Inflammatory macrophage (primary cell): ENCODE measurements at regions not wholly inside any gene's neighbourhood (a gene's known extent, or its start where the extent isn't known, plus 50 kb on each side); places are given as distances from the start of the nearest gene placed in this dataset.
"Not testable (repeated sequence)": the region's sequence is repeated elsewhere in the genome, so short reads cannot be mapped to it uniquely, and the experiment has no call there.

ENCODE experiments used
- DNase-seq, 2 donors: peaks; one replicate each; pipeline ENCODE4 v3.0.0-alpha.2; 2020 to 2022

DNA sequence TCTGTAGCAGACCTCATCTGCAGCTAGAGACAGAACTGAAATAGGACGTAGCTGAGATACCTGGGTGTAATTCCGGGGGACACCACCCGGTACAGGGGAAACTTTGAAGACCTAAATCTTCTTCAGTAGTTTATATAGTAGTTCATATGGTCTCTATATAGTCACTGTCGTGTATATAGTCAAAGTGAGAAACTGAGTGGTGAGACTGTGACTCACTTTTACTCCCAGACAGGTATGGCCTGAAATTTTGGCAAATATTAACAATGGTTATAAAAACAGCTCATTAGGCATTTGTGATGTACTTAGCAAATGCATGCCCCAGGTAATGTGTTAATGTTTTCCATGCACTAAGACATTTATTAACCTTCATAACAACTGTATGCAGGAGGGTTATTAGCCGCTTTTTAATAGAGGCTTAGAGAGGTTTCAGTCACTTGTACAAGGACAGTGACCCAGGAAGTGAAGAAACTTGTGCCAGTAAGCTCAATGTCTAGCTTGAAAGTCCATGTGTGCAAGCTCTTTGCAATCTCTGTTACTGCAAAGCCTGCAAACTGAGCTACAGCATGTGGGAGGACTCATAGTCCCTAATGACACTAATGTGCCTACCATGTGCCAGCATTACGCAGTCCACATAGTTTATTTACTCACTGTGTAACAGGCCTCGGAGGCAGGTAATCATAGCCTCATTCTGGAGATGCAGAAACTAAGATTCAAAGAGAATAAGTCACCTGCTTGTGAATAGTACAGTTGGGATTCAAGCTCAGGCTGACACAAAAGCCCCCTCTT is 165.4 kb upstream of the CHD6 start:
- DNase-seq, result no peak

DNA sequence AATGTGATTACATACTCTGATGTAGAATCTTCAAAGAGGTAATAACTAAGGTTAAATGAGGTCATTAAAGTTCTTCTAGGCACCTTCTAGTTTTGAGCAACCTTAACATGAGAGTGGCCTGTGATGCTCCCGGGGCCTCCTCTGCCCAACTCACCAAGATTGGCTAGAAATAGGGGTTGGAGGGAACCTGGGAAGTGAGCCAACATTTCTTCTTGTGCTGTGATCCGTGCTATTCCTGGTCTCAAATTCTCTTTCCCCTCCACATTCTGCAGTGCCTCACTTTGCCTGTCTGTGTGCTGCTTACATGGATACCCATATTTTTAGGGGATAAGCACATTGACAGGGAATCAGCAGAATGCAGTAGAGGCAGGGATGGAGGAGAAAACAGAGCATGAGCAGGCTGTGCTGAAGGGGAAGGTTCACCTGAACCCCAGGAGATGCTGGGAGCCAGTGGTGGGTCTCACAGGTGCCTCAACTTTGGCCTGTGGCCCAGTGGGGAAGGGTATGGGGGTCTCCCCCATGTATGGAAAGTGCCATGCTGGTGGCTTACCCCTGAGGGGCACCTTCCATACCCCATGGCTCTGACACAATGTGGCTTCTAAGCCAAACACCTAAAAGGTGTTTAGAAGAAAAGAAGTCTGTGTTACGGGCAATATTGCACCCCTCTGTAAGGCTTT is 164.7 kb upstream of the CHD6 start:
- no peak for DNase-seq

DNA sequence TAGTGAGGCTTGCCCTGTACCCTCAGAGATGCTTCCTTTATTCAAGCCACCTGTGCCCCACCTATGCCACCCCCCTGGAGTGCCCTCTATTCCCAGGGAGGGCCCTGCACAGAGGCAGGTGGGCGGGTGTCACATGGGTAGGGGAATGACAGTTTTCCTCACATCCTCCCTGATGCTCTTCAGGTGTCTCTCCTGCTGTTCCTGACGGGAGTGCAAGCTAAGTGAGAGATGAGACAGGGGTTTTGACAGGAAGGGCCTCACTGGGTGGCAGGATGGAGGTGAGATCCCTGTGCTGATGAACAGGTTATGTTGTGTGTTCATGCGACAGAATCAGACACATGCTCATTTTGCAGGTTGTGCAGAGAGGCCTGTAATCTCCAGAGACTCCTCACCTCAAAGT is 164.1 kb upstream of the CHD6 start:
- DNase-seq, result no peak

DNA sequence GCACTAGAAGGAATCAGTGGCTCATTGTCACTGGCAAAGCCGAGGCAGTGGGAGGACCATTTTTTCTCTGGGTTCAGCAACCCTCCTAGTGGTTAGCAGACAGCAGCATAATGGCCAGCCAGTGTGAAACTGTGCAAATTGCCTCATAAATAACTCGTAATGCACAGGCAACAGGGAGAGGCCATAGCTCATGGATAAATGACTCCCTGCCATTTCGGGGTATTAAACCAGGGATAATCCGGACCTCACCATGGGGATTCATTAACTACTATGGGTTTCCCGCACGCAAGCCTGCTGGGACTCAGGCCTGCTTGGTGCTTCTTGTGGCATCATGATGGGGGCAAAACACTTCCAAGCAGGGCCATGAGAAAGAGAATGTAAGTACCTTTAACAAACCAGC is 158.2 kb upstream of the CHD6 start:
- no peak for DNase-seq

DNA sequence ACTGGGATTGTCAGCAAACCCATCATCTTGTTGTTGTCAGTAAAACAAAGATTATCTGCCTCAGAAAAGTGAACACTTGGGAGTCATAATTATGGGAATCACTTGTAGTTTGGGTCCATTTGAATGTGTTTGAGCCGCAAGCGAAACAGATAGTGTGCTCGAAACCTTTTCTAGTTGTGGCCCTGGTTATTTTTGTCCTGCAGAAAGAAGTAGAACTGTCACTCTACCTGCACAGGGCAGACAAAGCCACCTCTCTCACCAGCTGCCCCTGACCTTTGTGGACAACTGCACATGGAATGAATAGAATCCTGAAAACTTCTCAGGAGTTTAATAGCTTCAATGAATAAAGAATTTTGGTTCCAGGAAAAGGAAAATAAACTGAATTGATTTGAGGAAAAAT is 156.1 kb upstream of the CHD6 start:
- DNase-seq, result no peak

DNA sequence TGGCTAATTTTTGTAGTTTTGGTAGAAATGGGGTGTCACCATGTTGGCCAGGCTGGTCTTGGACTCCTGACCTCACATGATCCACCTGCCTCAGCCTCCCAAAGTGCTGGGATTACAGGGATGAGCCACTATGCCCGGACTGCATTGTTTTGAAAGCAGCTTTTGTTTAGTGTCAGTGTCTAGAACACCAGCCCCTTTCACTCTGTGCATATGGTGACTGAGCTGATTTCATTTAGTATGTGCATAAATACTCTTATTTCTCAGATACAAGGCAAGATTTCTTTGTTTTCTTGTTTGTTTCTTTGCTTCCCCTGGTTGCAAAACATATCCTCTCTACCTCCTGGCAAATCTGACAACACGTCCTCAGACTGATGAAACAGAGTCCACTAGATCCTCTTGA is 152.8 kb upstream of the CHD6 start:
- DNase-seq, result no peak

DNA sequence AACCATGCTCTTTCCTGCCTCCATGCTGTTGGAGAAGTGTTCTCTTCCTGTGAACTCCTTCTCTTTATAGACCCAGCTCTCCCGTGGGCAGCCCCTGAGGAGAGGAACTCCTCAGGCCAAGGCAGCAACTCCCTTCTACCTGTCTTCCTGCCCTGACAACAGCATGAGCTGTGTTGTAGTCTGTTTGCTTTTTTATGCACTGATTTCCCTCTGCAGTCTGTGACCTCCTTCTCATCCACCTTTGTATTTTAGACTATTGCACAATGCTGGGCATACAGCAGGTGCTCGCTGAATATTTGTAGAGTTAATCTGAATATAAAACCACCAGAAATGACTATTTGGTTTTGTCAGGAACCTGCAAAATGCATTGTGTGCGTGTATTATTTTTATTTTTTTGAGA is 152.2 kb upstream of the CHD6 start:
- no peak for DNase-seq

DNA sequence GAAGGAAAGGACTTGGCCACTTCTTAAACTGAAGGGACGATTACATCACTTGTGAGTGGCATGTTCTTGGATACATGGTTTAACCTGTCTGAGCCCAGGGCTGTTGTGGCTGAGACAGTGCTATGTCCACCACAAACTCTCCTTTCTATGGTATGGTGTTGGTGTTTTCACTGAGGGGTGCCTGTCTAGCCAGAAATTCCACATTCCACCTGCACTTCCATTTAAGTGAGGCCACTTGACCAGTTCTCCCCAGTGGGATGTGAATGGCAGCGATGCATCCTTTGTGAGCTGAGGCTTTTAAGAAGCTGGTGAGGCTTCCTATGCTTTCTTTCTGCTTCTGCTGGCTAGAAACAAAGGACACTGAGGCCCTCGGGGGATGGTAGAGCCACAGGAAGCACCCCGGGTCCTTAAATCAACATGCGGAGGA is 151.4 kb upstream of the CHD6 start:
- DNase-seq, result no peak

DNA sequence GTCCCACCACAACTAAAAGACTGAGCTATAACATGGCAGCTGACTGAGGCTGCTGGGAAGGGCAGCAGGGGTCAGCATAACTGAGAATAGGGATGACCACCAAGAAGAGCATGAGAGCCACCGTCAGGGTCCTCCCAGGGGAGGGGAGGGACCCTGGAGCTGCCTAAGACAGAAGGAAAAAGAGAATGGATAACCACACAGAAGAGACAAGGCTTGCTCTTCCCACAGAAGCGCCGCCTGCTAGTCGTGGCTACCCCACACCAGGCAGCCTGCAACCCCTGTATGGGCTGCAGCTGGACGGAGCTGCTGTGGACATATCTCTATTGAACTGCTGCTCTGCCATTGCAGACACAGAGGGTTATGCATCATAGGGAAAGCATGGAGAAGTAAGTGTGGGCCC is 132.0 kb upstream of the CHD6 start:
- no peak for DNase-seq

DNA sequence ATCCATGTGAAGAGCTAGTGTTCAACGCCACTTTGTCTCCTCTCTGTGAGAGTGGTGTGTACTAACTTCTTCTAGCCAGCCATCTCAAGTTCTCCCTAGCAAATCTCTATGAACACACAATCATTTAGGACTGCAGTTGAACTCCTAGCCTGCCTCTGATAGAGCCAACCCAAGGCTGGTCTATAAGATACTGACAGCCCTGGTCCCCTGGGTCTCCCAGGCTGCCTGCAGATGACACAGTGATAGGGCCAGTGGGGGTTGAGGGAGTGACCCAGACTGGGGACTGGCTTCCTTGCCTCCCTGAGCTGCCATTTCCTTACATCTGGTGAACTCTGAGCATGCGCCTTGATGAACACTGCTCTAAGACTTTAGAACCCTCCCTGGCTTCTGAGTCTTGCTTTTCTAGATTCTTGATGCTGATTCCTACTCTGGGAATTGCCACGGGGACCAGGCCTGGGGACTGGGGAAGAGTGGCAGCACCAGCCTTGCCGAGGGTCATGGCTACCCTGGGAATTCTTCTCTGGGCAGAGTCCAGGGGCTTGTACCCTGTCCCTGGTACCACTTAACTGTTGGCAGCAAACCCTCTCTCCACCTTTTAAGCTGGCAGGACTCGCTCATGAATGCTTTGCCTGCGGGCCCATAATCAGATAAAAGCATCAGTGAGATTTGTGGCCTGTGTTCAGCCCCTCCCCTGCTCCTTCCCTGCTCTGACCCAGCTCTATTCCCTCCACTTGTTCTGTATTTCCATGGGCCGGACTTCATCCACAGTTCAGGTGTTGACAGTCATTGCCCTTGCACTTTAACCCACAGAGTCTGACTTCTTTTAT is 130.8 kb upstream of the CHD6 start:
- DNase-seq, result no peak

DNA sequence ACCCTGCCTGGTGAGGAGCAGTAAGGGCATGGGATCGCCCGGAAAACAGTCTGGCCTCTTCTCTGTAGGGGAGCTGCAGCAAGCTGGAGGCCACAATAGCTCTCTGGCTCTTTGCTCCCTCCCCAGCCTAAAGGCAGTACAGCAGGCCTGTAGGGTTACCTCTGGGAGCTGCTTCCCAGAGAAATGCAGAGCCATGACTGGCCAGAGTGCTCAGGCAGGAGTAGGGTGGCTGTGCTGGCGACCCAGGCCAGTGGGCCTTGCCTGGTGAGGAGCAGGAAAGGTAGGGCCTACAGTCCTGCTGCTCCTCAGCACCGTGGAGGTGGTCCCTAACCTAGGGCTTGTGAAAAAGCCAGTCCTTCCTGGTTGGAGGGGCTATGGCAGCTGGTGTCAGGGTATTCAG is 129.9 kb upstream of the CHD6 start:
- no peak for DNase-seq

DNA sequence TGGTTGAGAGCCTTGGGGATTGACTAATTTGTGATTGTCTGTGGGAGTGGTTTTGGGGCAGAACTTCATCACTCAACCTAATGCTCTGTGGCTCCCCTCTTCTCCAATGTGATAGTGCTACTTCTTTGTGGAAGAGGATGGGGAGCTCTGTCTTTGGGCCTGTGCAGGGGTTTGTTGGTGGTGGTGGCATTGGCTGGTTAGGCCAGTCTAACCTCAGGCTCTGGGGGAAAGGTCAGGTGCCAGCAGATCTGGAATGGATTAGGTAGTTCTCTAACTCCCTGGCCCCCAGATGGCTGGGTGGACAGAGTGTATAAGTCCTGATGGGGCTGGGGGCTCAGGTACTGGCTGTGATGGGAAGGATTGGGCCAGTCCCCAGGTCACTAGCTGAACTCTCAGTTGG is 129.0 kb upstream of the CHD6 start:
- DNase-seq, result no peak

DNA sequence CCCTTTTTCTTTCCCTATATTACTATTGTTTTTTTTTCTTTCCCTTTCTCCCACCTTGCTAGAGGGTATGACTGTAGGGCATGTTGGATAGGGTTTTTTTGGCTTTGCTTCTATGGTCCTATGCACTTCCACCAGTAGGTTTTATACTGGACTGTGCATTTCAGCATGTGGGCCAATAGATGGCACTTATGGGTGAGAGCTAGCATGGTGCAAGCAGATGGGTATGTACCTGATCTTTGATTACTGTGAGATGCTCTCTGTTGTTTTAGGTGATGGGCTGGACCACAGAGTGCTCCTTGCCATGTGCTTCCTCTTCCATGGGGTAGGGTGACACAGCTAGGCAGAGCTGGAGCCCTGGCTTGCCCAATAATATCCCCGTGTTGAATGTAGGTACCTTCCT is 128.5 kb upstream of the CHD6 start:
- DNase-seq, result no peak

DNA sequence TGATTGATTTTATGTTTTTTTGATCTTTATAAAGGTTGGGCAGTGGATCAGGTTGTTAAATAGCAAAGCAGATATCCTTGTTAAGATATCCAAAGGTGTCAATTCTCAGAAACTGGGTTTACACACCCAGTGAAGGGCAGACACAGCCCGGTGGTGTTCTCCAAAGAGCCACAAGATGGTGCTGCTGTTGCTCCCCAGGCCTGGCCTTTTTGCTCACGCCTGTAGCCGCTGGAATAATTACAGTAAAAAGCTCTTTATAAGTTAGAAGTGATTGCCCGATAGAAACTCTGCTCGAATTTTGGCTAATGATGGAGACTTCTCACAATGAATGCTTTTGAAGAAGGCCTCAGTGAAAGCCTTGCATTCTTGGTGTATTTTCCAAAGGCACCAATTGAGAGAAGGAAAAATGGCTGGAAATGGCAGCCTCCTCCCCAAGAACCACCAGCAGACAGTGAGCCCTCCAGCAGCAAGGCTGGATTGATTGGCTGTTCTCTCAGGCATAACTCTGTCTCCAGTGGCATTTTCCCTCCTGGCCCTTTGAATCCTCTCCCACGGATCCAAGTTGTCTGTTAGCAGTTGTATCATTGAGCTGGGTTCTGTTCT is 120.5 kb upstream of the CHD6 start:
- peak; percentile 20 to 55 for DNase-seq

DNA sequence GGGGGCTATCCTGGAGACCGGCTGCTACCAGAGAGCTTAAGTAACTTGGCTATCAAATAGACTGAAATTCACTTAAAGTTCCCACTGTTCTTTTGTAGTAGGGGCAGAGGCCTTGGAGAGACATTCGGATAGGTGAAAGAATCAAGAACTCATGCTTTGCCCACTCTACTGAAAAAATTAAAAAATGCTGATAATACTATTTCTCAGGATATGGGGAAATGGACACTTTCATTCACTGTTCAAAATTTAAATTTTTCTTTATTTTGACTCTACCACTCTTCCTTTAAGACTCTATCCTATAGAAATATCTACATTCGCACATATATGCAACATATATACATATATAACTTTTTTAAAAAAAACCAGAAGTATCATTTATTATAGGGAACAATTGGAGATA is 117.8 kb upstream of the CHD6 start:
- DNase-seq, result no peak

DNA sequence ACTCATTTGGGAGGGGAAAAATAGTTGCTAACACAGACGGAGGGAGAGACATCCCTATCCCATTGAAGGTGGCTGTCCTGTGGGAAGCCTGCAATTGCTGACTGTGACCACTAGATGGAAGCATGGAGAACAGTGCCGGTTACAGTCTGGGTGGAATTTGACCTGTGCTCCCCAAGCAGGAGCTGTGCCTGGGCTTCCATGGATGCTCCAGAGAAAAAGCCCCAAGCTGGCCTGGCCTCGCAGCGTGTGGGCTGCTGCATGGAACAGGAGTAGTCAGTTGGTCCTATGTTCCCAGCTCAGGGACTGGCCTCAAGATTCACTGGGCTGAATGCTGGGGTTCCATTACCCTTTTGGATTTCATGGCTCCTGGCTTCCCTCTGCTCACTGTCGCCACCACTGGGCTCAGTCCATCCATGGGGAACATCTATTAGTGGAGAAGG is 116.3 kb upstream of the CHD6 start:
- DNase-seq, result peak; percentile 33 to 49

DNA sequence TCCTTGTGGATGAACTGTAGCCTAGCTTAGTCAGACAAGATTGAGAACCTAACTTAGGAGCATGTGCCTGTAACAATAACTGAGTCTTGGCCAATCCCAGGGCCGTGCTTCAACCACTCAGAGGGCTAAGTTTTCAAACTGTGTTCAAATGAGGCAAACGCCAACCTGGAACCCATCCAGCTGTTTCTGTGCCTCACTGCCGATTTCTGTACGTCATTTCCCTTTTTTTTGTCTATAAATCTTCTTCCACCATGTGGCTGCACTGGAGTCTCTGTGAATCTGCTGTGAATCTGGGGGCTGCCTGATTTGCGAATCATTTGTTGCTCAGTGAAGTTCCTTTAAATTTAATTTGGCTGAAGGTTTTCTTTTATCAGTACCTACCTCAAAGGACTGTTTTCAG is 115.0 kb upstream of the CHD6 start:
- no peak for DNase-seq

DNA sequence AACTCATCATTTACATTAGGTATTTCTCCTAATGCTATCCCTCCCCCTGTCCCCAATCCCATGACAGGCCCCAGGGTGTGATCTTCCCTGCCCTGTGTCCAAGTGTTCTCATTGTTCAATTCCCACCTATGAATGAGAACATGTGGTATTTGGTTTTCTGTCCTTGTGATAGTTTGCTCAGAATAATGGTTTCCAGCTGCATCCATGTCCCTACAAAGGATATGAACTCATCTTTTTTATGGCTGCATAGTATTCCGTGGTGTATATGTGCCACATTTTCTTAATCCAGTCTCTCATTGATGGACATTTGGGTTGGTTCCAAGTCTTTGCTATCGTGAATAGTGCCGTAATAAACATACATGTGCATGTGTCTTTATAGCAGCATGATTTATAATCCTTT is 113.0 kb upstream of the CHD6 start:
- not testable (repeated sequence) for DNase-seq

DNA sequence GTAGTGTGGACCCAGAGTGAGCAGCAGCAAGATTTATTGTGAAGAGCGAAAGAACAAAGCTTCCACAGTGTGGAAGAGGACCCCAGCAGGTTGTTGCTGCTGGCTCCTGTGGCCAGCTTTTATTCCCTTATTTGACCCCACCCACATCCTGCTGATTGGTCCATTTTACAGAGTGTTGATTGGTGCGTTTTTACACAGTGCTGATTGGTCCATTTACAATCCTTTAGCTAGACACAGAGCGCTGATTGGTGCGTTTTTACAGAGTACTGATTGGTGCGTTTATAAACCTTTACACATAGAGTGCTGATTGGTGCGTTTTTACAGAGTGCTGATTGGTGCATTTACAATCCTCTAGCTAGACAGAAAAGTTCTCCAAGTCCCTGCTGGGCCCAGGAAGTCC is 109.5 kb upstream of the CHD6 start:
- DNase-seq, result not testable (repeated sequence)

DNA sequence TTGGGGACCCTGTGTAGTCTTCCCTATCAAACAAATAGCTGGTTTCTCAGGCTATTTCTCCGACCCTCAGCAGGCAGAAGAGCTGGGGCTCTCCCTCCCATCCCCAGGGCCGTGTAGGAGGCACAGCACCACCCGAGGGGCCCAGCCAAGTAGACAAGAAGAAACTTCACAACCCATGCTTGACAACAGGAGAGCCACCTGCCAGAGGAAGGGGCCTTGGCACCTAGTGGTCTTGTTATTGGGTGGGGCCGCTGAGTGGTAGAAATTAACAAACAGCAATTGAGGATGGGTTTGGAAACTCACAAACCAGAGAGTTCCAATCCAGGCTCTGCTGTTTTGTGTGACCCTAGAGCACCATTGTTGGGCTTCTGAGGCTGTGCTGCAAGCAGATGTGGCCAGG is 108.5 kb upstream of the CHD6 start:
- no peak for DNase-seq

DNA sequence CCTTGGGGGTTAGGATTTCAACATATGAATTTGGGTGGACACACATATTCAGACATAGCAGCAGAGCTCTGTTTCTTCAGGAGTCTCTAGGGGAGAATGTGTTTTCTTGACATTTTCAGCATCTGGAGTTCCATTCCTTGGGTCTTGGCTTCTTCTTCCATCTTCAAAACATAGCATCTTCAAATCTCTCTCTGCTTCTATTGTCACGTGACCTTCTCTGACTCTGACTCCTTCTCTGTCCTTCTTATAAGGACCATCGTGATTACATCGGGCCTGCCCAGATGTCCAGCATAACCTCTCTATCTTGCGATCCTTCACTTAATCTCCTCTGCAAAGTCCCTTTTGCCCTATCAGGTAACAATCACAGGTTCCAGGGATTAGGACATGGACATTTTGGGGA is 101.0 kb upstream of the CHD6 start:
- no peak for DNase-seq

DNA sequence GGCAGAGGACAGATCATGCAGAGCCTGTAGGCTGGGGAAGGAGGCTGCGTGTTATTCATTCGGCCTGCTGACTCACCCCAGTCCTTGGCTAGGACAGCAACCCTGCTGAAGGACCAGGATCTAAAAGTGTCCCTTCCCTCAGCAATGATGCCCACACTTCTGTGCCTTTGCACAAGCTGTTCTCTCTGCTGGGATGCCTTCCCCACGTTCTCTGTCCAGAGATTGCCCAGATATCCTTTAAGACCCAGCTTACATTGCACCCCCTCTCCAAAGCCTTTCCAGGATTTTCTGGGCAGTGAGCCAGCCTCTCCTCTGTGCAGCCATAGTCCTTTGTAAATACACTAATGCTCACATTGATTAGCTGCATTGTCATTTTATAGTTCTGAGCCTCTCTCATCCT is 99.3 kb upstream of the CHD6 start:
- no peak for DNase-seq

DNA sequence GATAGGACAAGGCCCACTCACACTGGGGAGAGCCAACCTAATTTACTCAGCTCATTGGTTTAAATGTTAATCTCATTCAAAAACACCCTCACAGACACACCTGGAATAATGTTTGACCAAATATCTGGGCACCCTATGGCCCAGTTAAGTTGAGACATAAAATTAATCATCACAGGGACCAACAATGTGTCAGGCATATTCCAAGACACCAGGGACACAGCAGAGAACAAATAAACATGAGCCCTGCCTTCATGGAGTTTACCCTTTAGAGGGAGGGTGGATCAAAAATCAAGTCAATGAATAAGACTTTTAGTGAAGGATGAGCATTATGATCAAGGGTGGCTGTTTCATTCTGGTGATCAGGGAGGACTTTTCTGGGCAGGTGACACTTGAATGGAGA is 98.7 kb upstream of the CHD6 start:
- no peak for DNase-seq
